K562 (cell line): ENCODE measurements at regions not wholly inside any gene's neighbourhood (a gene's known extent, or its start where the extent isn't known, plus 50 kb on each side); places are given as distances from the start of the nearest gene placed in this dataset.

ENCODE experiments used
- CCAR2 ChIP-seq: fragments of 200-400 bp; formaldehyde crosslinking; IDR thresholded peaks from 2 replicates; pipeline ENCODE4 v1.6.1; 2017; ENCODE audit warnings: mild to moderate bottlenecking, low read depth, low read length
- GTF2F1 ChIP-seq: IDR thresholded peaks from 2 replicates; pipeline ENCODE4 v1.6.1; 2011; ENCODE audit warnings: low read depth, low read length, improper control_type of control experiment
- ILF3 ChIP-seq: fragments of 450-650 bp; IDR thresholded peaks from 2 replicates; pipeline ENCODE4 v1.6.1; 2018; ENCODE audit warnings: antibody characterized with exemption, mild to moderate bottlenecking, moderate library complexity, borderline replicate concordance
- KHSRP ChIP-seq: fragments of 450-650 bp; IDR thresholded peaks from 2 replicates; pipeline ENCODE4 v1.6.1; 2017
- KLF10 ChIP-seq: fragments of 250-450 bp; sonication (Bioruptor Pico); IDR thresholded peaks from 2 replicates; pipeline ENCODE4 v1.6.1; 2021; ENCODE audit warnings: matching md5 sums
- MED1 ChIP-seq: sonication (generic); formaldehyde crosslinking; IDR thresholded peaks from 2 replicates; pipeline ENCODE4 v1.8.1; 2023; ENCODE audit warnings: missing genetic modification reagents, borderline replicate concordance
- NCOR1 ChIP-seq: fragments of 450-650 bp; IDR thresholded peaks from 2 replicates; pipeline ENCODE4 v1.6.1; 2016; ENCODE audit warnings: mild to moderate bottlenecking, moderate library complexity
- POLR2G ChIP-seq: fragments of 200-400 bp; formaldehyde crosslinking; IDR thresholded peaks from 2 replicates; pipeline ENCODE4 v1.6.1; 2017; ENCODE audit warnings: low read depth, mild to moderate bottlenecking, antibody characterized with exemption, low read length, moderate library complexity
- RAD21 ChIP-seq, 2 experiments: fragments of 250-450 bp in 1 of 2; fragments of 450-650 bp in 1 of 2; sonication (Bioruptor Pico) in 1 of 2; formaldehyde crosslinking in 1 of 2; IDR thresholded peaks in 1 of 2; conservative IDR thresholded peaks in 1 of 2; 2 replicates each; pipeline versions ENCODE4 v1.4.0 to v1.8.0; 2020 to 2022; ENCODE audit warnings: mild to moderate bottlenecking in 2 of 2, moderate library complexity in 1 of 2
- ZKSCAN1 ChIP-seq: fragments of 150-350 bp; IDR thresholded peaks from 2 replicates; pipeline ENCODE4 v1.6.1; 2016; ENCODE audit warnings: low read depth, low read length
- ZNF347 ChIP-seq: fragments of 450-650 bp; formaldehyde crosslinking; IDR thresholded peaks from 2 replicates; pipeline ENCODE4 v1.4.0; 2020; ENCODE audit warnings: low read depth, mild to moderate bottlenecking, moderate library complexity
- ZNF354B ChIP-seq: fragments of 250-450 bp; sonication (Bioruptor Pico); IDR thresholded peaks from 2 replicates; pipeline ENCODE4 v1.4.0; 2020
- ZNF696 ChIP-seq: fragments of 250-450 bp; sonication (Bioruptor Pico); conservative IDR thresholded peaks from 2 replicates; pipeline ENCODE4 v1.4.0; 2020; ENCODE audit warnings: mild to moderate bottlenecking, moderate library complexity
- TF ChIP-seq, protein P1 (sequence below): sonication (generic); formaldehyde crosslinking; IDR thresholded peaks from 2 replicates; pipeline ENCODE4 v1.8.0; 2022; ENCODE audit warnings: mild to moderate bottlenecking, missing genetic modification reagents
- TF ChIP-seq, protein P2 (sequence below): fragments of 250-450 bp; sonication (Bioruptor Pico); IDR thresholded peaks from 2 replicates; pipeline ENCODE4 v1.4.0; 2020
- TF ChIP-seq, protein P3 (sequence below): sonication (generic); formaldehyde crosslinking; IDR thresholded peaks from 2 replicates; pipeline ENCODE4 v1.8.1; 2022; ENCODE audit warnings: missing genetic modification reagents
- TF ChIP-seq, protein P4 (sequence below): IDR thresholded peaks from 2 replicates; pipeline ENCODE4 v1.6.1; 2016; ENCODE audit warnings: missing genetic modification characterization, missing compliant biosample characterization

DNA sequence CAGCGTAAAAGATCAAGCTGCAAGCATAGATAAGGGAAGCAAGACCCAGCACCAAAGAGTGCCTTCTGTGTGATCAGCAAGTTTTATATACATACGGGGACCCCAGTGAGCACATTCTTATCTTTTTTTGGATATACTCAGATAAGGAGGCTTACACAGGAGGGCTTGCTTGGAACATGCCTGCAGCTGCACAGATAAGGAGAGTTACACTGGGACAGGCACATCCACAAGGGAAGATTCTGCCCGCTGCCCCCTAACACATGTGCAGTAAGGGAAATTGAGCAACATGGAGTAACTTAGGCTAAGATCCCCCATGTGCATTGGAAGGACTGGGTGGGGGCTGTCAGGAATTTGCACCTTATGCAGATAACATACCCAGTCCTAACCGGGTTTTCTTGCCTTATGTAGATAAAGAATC, 1334.8 kb downstream of the MRPL39 start (continued):
- no peak for TF ChIP-seq GTF2F1
- TF ChIP-seq ZNF696 = 0 out of 2 replicates have a peak, but pooled peaks have one; percentile 28
- TF ChIP-seq, protein P1, sequence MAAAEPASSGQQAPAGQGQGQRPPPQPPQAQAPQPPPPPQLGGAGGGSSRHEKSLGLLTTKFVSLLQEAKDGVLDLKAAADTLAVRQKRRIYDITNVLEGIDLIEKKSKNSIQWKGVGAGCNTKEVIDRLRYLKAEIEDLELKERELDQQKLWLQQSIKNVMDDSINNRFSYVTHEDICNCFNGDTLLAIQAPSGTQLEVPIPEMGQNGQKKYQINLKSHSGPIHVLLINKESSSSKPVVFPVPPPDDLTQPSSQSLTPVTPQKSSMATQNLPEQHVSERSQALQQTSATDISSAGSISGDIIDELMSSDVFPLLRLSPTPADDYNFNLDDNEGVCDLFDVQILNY (CRISPR knock-in tag) = no peak
- TF ChIP-seq, protein P2, sequence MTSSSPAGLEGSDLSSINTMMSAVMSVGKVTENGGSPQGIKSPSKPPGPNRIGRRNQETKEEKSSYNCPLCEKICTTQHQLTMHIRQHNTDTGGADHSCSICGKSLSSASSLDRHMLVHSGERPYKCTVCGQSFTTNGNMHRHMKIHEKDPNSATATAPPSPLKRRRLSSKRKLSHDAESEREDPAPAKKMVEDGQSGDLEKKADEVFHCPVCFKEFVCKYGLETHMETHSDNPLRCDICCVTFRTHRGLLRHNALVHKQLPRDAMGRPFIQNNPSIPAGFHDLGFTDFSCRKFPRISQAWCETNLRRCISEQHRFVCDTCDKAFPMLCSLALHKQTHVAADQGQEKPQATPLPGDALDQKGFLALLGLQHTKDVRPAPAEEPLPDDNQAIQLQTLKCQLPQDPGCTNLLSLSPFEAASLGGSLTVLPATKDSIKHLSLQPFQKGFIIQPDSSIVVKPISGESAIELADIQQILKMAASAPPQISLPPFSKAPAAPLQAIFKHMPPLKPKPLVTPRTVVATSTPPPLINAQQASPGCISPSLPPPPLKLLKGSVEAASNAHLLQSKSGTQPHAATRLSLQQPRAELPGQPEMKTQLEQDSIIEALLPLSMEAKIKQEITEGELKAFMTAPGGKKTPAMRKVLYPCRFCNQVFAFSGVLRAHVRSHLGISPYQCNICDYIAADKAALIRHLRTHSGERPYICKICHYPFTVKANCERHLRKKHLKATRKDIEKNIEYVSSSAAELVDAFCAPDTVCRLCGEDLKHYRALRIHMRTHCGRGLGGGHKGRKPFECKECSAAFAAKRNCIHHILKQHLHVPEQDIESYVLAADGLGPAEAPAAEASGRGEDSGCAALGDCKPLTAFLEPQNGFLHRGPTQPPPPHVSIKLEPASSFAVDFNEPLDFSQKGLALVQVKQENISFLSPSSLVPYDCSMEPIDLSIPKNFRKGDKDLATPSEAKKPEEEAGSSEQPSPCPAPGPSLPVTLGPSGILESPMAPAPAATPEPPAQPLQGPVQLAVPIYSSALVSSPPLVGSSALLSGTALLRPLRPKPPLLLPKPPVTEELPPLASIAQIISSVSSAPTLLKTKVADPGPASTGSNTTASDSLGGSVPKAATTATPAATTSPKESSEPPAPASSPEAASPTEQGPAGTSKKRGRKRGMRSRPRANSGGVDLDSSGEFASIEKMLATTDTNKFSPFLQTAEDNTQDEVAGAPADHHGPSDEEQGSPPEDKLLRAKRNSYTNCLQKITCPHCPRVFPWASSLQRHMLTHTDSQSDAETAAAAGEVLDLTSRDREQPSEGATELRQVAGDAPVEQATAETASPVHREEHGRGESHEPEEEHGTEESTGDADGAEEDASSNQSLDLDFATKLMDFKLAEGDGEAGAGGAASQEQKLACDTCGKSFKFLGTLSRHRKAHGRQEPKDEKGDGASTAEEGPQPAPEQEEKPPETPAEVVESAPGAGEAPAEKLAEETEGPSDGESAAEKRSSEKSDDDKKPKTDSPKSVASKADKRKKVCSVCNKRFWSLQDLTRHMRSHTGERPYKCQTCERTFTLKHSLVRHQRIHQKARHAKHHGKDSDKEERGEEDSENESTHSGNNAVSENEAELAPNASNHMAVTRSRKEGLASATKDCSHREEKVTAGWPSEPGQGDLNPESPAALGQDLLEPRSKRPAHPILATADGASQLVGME (CRISPR knock-in tag) = peak; percentile 99
- peak; percentile 91 for TF ChIP-seq ZNF354B (CRISPR knock-in tag)
- no peak for TF ChIP-seq MED1 (CRISPR knock-in tag)
- no peak for TF ChIP-seq ILF3
- TF ChIP-seq KHSRP = peak; percentile 67
- TF ChIP-seq, protein P3, sequence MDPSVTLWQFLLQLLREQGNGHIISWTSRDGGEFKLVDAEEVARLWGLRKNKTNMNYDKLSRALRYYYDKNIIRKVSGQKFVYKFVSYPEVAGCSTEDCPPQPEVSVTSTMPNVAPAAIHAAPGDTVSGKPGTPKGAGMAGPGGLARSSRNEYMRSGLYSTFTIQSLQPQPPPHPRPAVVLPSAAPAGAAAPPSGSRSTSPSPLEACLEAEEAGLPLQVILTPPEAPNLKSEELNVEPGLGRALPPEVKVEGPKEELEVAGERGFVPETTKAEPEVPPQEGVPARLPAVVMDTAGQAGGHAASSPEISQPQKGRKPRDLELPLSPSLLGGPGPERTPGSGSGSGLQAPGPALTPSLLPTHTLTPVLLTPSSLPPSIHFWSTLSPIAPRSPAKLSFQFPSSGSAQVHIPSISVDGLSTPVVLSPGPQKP (CRISPR knock-in tag) = no peak
- no peak for TF ChIP-seq CCAR2
- TF ChIP-seq ZNF347 (CRISPR knock-in tag) = no peak
- TF ChIP-seq POLR2G = no peak
- no peak for TF ChIP-seq ZKSCAN1
- peak; percentile 94 for TF ChIP-seq NCOR1
- no peak; a peak in 1 of 4 replicates for TF ChIP-seq RAD21 (CRISPR knock-in tag; conservative IDR thresholded peaks at IDR 0.05 in 1 of 2, IDR thresholded peaks at IDR 0.05 in 1 of 2)
- TF ChIP-seq, protein P4, sequence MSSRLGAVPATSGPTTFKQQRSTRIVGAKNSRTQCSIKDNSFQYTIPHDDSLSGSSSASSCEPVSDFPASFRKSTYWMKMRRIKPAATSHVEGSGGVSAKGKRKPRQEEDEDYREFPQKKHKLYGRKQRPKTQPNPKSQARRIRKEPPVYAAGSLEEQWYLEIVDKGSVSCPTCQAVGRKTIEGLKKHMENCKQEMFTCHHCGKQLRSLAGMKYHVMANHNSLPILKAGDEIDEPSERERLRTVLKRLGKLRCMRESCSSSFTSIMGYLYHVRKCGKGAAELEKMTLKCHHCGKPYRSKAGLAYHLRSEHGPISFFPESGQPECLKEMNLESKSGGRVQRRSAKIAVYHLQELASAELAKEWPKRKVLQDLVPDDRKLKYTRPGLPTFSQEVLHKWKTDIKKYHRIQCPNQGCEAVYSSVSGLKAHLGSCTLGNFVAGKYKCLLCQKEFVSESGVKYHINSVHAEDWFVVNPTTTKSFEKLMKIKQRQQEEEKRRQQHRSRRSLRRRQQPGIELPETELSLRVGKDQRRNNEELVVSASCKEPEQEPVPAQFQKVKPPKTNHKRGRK (tag) = no peak
- TF ChIP-seq KLF10 (CRISPR knock-in tag) = peak; percentile 70; the same call in 1 of the 2 replicates
